ENCODE measurements at regions not wholly inside any gene's neighbourhood (a gene's known extent, or its start where the extent isn't known, plus 50 kb on each side); places are given as distances from the start of the nearest gene placed in this dataset.

DNA sequence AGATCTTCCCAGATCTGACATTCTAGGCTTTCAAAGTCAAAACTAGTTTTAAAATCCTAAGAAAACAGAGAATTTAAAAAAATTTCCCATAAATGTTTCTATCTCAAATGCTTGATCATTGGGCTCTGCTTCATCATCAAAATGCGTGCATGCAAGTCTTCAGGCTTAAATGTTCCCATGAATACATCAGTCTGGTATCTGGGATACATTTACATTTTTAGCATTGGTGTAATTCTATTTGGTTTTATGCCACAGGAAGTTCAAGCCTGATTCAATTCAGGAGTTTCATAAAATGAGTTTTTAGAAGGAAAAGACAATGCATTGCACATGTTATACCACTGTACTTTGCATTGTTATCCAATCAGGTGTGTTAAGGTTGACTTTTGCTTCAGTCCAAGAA, 336.4 kb downstream of the PCNX1 start:
- Mint-ChIP-seq H3K36me3 (ENCODE audit: low read depth) (no peaks in the 10 kb centered on the region), H3K4me1 (peaks cover 39% of the 10 kb centered on the region), H3K27me3 (ENCODE audit: low read depth) (peaks cover 12% of the 10 kb centered on the region), H3K27ac (no peak overlapping the region), H3K4me3 (no peak overlapping the region), H3K9me3 (peaks cover 11% of the 10 kb centered on the region)
- no peak for TF ChIP-seq CTCF (IDR thresholded peaks at IDR 0.05; ENCODE audit: unreplicated experiment in 3 of 3)

DNA sequence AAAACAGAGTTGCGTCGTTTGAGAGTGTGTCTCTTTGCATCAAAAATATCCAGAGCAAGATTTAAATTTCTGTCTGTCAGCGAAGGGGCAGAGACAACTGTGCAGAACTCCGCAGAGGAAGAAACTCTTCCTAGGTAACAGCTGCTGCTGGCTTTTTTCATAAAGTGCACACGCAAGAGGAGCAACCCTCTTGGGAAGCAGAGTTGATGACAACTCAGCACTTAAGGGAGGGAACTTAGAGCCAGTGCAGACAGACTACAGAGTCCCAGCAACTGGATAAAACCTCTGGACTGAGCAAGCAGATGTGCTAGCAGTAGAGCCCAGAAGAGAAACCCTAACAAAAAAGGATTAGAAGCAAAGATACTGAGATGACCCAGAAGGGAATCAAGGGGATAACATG, 337.1 kb downstream of the PCNX1 start:
- peaks cover 39% of the 10 kb centered on the region for H3K4me1 Mint-ChIP-seq
- H3K27ac Mint-ChIP-seq: no peak overlapping the region
- no peaks in the 10 kb centered on the region for H3K36me3 Mint-ChIP-seq (ENCODE audit: low read depth)
- H3K4me3 Mint-ChIP-seq: no peak overlapping the region
- peaks cover 12% of the 10 kb centered on the region for H3K27me3 Mint-ChIP-seq (ENCODE audit: low read depth)
- H3K9me3 Mint-ChIP-seq: peaks cover 11% of the 10 kb centered on the region
- no peak for TF ChIP-seq CTCF (IDR thresholded peaks at IDR 0.05; ENCODE audit: unreplicated experiment in 3 of 3)

- no peak for TF ChIP-seq CTCF (IDR thresholded peaks at IDR 0.05; ENCODE audit: unreplicated experiment in 3 of 3)
- H3K4me3 Mint-ChIP-seq: no peak overlapping the region
- H3K36me3 Mint-ChIP-seq (ENCODE audit: low read depth): no peaks in the 10 kb centered on the region
- no peak overlapping the region for H3K27ac Mint-ChIP-seq
- peaks cover 12% of the 10 kb centered on the region for H3K27me3 Mint-ChIP-seq (ENCODE audit: low read depth)
- H3K4me1 Mint-ChIP-seq: peaks cover 34% of the 10 kb centered on the region
- H3K9me3 Mint-ChIP-seq: peaks cover 15% of the 10 kb centered on the region
Observed at GRCh38 chr14:71245659-71246361, 338.6 kb downstream of the PCNX1 start.

- no peak for TF ChIP-seq CTCF (IDR thresholded peaks at IDR 0.05; ENCODE audit: unreplicated experiment in 3 of 3)
- no peak overlapping the region for H3K27ac Mint-ChIP-seq
- H3K4me1 Mint-ChIP-seq: peaks cover 28% of the 10 kb centered on the region
- H3K9me3 Mint-ChIP-seq: peaks cover 19% of the 10 kb centered on the region
- peaks cover 3% of the 10 kb centered on the region for H3K36me3 Mint-ChIP-seq (ENCODE audit: low read depth)
- no peak overlapping the region for H3K4me3 Mint-ChIP-seq
- H3K27me3 Mint-ChIP-seq (ENCODE audit: low read depth): peaks cover 7% of the 10 kb centered on the region
Observed at GRCh38 chr14:71246539-71246938, 339.3 kb downstream of the PCNX1 start.

- H3K4me1 Mint-ChIP-seq: peaks cover 22% of the 10 kb centered on the region
- peaks cover 3% of the 10 kb centered on the region for H3K36me3 Mint-ChIP-seq (ENCODE audit: low read depth)
- H3K9me3 Mint-ChIP-seq: peaks cover 19% of the 10 kb centered on the region
- TF ChIP-seq CTCF (IDR thresholded peaks at IDR 0.05; ENCODE audit: unreplicated experiment in 3 of 3): no peak
- H3K27ac Mint-ChIP-seq: no peak overlapping the region
- H3K4me3 Mint-ChIP-seq: no peak overlapping the region
- peaks cover 7% of the 10 kb centered on the region for H3K27me3 Mint-ChIP-seq (ENCODE audit: low read depth)
Observed at GRCh38 chr14:71247106-71247505, 339.8 kb downstream of the PCNX1 start.

DNA sequence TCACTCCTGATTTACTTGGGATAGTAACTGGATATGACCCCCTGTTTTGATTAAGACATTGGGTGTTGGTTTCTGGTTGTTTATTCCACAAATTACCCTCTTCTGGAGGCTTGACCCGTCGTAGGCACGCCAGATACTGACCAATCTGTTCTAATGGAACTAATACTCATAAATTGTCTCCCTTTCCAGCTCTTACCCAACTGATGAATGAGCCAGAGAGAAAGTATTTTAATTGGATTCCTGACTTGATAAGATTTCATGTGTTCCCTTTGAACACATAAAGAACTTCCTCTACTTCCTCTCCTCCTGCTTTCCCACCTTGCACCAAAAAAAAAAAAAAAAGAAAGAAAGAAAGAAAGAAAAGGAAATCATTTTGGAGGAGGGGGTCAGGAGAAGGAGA, 340.9 kb downstream of the PCNX1 start:
- Mint-ChIP-seq H3K27me3 (ENCODE audit: low read depth) (peaks cover 7% of the 10 kb centered on the region), H3K4me1 (peaks cover 14% of the 10 kb centered on the region), H3K9me3 (peaks cover 19% of the 10 kb centered on the region), H3K27ac (no peak overlapping the region), H3K36me3 (ENCODE audit: low read depth) (peaks cover 3% of the 10 kb centered on the region), H3K4me3 (no peak overlapping the region)
- TF ChIP-seq CTCF (IDR thresholded peaks at IDR 0.05; ENCODE audit: unreplicated experiment in 3 of 3): no peak
